GM23248 (cell line): ENCODE measurements at regions not wholly inside any gene's neighbourhood (a gene's known extent, or its start where the extent isn't known, plus 50 kb on each side); places are given as distances from the start of the nearest gene placed in this dataset.

Experiments
- EZH2 ChIP-seq: fragments of 200-600 bp; sonication (generic); IDR thresholded peaks from 2 replicates; pipeline ENCODE4 v1.6.1; 2018; ENCODE audit warnings: antibody characterized with exemption, mild to moderate bottlenecking; ENCODE audit not compliant: insufficient read depth, poor library complexity, severe bottlenecking
- EZH2phosphoT487 ChIP-seq: fragments of 200-600 bp; sonication (generic); IDR thresholded peaks from 2 replicates; pipeline ENCODE4 v1.6.1; 2018; ENCODE audit warnings: antibody characterized with exemption, moderate library complexity, mild to moderate bottlenecking, low read depth; ENCODE audit not compliant: insufficient read depth

DNA sequence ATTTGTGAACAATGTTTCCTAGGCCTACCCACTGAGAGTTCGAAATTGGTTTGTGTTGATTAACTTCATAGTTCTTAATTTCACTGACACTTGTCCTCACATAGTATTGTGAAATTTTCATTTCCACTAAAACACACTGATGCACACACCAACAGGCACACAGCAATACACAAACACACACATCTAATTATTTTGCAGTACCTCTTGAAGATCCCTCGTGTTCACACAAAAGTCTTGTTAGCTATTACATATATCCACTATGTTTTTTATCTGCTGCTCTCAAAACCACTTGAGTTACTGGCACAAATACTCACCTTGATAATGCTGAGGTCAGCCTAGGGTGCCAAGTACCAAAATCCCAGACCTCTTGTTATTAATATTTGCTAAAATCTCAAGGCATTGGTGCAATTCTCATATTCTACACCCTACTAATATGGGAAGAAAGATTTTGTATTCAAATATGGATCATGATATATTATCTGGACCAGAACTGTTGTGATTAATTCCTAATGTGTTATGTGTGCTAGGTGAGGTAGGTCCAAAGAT, 767.4 kb upstream of the CDH10 start:
- no peak for TF ChIP-seq EZH2phosphoT487
- no peak for TF ChIP-seq EZH2
